CD4-positive, alpha-beta memory T cell (primary cell): ENCODE measurements at regions not wholly inside any gene's neighbourhood (a gene's known extent, or its start where the extent isn't known, plus 50 kb on each side); places are given as distances from the start of the nearest gene placed in this dataset.

Source experiments
- CTCF ChIA-PET: fragments of 350-600 bp; sonication (Branson Sonifier 250); formaldehyde crosslinking; loops from one replicate; lab custom pipeline; 2021; ENCODE audit warnings: inconsistent platforms; ENCODE audit not compliant: partially characterized antibody; lab: Charles Lee
- POLR2A ChIA-PET: fragments of 350-600 bp; sonication (Branson Sonifier 250); formaldehyde crosslinking; loops from one replicate; lab custom pipeline; 2021; ENCODE audit not compliant: partially characterized antibody; lab: Charles Lee
- DNase-seq, 5 donors: peaks; one replicate each; pipeline versions ENCODE4 v3.0.0 to v3.0.0-alpha.2; 2020 to 2022; ENCODE audit warnings: mixed read lengths in 1 of 5
- H3K27ac ChIP-seq: one replicate; pipeline ENCODE4 v1.7.0; 2013; ENCODE audit warnings: low read depth, low read length
- H3K27me3 ChIP-seq: 2 replicates; pipeline ENCODE4 v1.7.0; 2013; ENCODE audit warnings: mild to moderate bottlenecking, low read length, moderate library complexity; ENCODE audit not compliant: insufficient read depth
- H3K36me3 ChIP-seq: 2 replicates; pipeline ENCODE4 v1.7.0; 2013; ENCODE audit warnings: mild to moderate bottlenecking, low read length, moderate library complexity; ENCODE audit not compliant: insufficient read depth
- H3K4me1 ChIP-seq: 2 replicates; pipeline ENCODE4 v1.7.0; 2013; ENCODE audit warnings: mild to moderate bottlenecking, low read length, moderate library complexity; ENCODE audit not compliant: insufficient read depth
- H3K4me3 ChIP-seq, 2 donors: one replicate each; pipeline ENCODE4 v1.7.0; 2013; ENCODE audit warnings: low read length in 2 of 2, mild to moderate bottlenecking in 1 of 2
- H3K9me3 ChIP-seq, 2 donors: one replicate each; pipeline ENCODE4 v1.7.0; 2013; ENCODE audit warnings: low read length in 2 of 2, control low read depth in 1 of 2; ENCODE audit not compliant: control insufficient read depth in 1 of 2
- H3K27ac Mint-ChIP-seq, 7 donors: one replicate each; pipeline ENCODE4 v1.8.0; 2020 to 2021; ENCODE audit warnings: mixed read lengths in 7 of 7, mild to moderate bottlenecking in 6 of 7, inconsistent platforms in 3 of 7, moderate library complexity in 3 of 7
- H3K27me3 Mint-ChIP-seq, 2 donors: one replicate each; pipeline ENCODE4 v1.8.0; 2020 to 2021; ENCODE audit warnings: mixed read lengths in 2 of 2
- H3K36me3 Mint-ChIP-seq, 2 donors: one replicate each; pipeline ENCODE4 v1.8.0; 2020 to 2021; ENCODE audit warnings: mixed read lengths in 2 of 2, inconsistent platforms in 1 of 2, mild to moderate bottlenecking in 1 of 2
- H3K4me1 Mint-ChIP-seq, 4 donors: one replicate each; pipeline ENCODE4 v1.8.0; 2020 to 2021; ENCODE audit warnings: mixed read lengths in 4 of 4, mild to moderate bottlenecking in 1 of 4
- H3K4me3 Mint-ChIP-seq, 8 donors: one replicate each; pipeline ENCODE4 v1.8.0; 2020 to 2021; ENCODE audit warnings: mixed read lengths in 8 of 8, mild to moderate bottlenecking in 7 of 8, moderate library complexity in 6 of 8, inconsistent platforms in 3 of 8
- H3K9me3 Mint-ChIP-seq, 8 donors: one replicate each; pipeline ENCODE4 v1.8.0; 2020 to 2021; ENCODE audit warnings: mixed read lengths in 8 of 8, mild to moderate bottlenecking in 5 of 8, inconsistent platforms in 3 of 8, moderate library complexity in 1 of 8
- intact Hi-C: fragments of 100-400 bp; cut with micrococcal nuclease; formaldehyde crosslinking; loops from one replicate; pipeline ENCODE4 v1.15.1; 2023

GRCh38 chr5:82911910-82912309, 165.3 kb downstream of the TMEM167A start:
- CTCF ChIA-PET, result interaction anchor here (1.4 kb wide), 1 partner anchor 9 kb away, joined by 3 read pairs; no protein-coding TSS in a partner anchor
- Histone ChIP-seq H3K36me3 (no peaks in the 10 kb centered on the region), H3K4me3 (no peak overlapping the region), H3K4me1 (no peaks in the 10 kb centered on the region), H3K27ac (no peak overlapping the region), H3K9me3 (no peaks in the 10 kb centered on the region), H3K27me3 (no peaks in the 10 kb centered on the region)
- POLR2A ChIA-PET, result no interaction called here
- H3K9me3 Mint-ChIP-seq, result peaks cover 3 to 26% (median 19%) of the 10 kb centered on the region in 8 donors
- peaks cover 5 to 6% of the 10 kb centered on the region in 2 donors for H3K27me3 Mint-ChIP-seq
- intact Hi-C loops, result no loop called here
- DNase-seq, result no peak
- no peaks in the 10 kb centered on the region for H3K4me1 Mint-ChIP-seq
- H3K27ac Mint-ChIP-seq, result no peak overlapping the region
- H3K36me3 Mint-ChIP-seq, result peaks cover 2 to 4% of the 10 kb centered on the region in 2 donors
- H3K4me3 Mint-ChIP-seq, result no peak overlapping the region

DNA sequence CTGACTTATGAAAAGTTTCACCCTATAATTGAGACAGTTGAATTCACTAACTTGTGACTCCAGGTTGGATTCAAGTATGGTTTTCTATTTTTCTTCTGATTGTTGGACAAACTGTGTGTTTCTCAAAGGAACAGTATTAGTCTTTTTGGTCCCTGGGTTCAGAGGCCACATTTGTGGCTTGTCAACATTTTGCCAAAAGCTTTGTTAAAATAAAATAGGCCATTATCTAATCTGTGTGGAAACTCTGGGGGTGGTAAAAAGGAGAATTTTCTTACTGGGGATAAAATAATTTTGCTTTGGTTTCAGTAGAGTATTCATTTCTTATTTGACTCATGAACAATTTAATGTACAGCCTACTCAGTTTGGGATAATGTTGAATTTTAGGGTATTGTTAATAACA, 166.3 kb downstream of the TMEM167A start:
- peaks cover 3 to 16% (median 13%) of the 10 kb centered on the region in 8 donors for H3K9me3 Mint-ChIP-seq
- Histone ChIP-seq H3K27ac (no peak overlapping the region), H3K9me3 (no peaks in the 10 kb centered on the region), H3K4me3 (no peak overlapping the region), H3K4me1 (no peaks in the 10 kb centered on the region), H3K36me3 (no peaks in the 10 kb centered on the region), H3K27me3 (no peaks in the 10 kb centered on the region)
- H3K4me3 Mint-ChIP-seq, result no peak overlapping the region
- H3K36me3 Mint-ChIP-seq, result peaks cover 2 to 4% of the 10 kb centered on the region in 2 donors
- no peak overlapping the region for H3K27ac Mint-ChIP-seq
- POLR2A ChIA-PET, result no interaction called here
- DNase-seq, result no peak
- H3K4me1 Mint-ChIP-seq, result no peaks in the 10 kb centered on the region
- intact Hi-C loops, result no loop called here
- CTCF ChIA-PET, result no interaction called here
- H3K27me3 Mint-ChIP-seq, result peaks cover 6% of the 10 kb centered on the region in 2 donors

- Histone ChIP-seq H3K9me3 (no peaks in the 10 kb centered on the region), H3K27me3 (no peaks in the 10 kb centered on the region), H3K4me1 (no peaks in the 10 kb centered on the region), H3K27ac (no peak overlapping the region), H3K4me3 (no peak overlapping the region), H3K36me3 (no peaks in the 10 kb centered on the region)
- no peak overlapping the region for H3K4me3 Mint-ChIP-seq
- H3K9me3 Mint-ChIP-seq, result peaks cover 3 to 12% (median 9%) of the 10 kb centered on the region in 8 donors
- CTCF ChIA-PET, result no interaction called here
- H3K27ac Mint-ChIP-seq, result peak overlapping the region in 1 of 7 donors; percentile 8
- H3K4me1 Mint-ChIP-seq, result no peaks in the 10 kb centered on the region
- peaks cover under 1 to 3% of the 10 kb centered on the region in 2 donors for H3K36me3 Mint-ChIP-seq
- DNase-seq, result no peak
- POLR2A ChIA-PET, result no interaction called here
- H3K27me3 Mint-ChIP-seq, result peaks cover 6% of the 10 kb centered on the region in 2 donors
- intact Hi-C loops, result no loop called here
Measured at GRCh38 chr5:82910491-82910890, 166.7 kb downstream of the TMEM167A start.

GRCh38 chr5:82909771-82910170, 167.4 kb downstream of the TMEM167A start:
- H3K27ac ChIP-seq, result no peak overlapping the region
- ChIA-PET CTCF (no interaction called here), POLR2A (no interaction called here)
- intact Hi-C loops, result no loop called here
- no peaks in the 10 kb centered on the region for H3K36me3 Mint-ChIP-seq
- no peaks in the 10 kb centered on the region for H3K36me3 ChIP-seq
- H3K27me3 ChIP-seq, result no peaks in the 10 kb centered on the region
- no peak overlapping the region for H3K4me3 ChIP-seq
- no peak for DNase-seq
- H3K9me3 ChIP-seq, result no peaks in the 10 kb centered on the region
- H3K4me1 Mint-ChIP-seq, result no peaks in the 10 kb centered on the region
- no peak overlapping the region for H3K27ac Mint-ChIP-seq
- H3K4me3 Mint-ChIP-seq, result no peak overlapping the region
- H3K4me1 ChIP-seq, result no peaks in the 10 kb centered on the region
- peaks cover 6% of the 10 kb centered on the region in 2 donors for H3K27me3 Mint-ChIP-seq
- peaks cover 0 to 6% (median 4%) of the 10 kb centered on the region in 8 donors for H3K9me3 Mint-ChIP-seq

DNA sequence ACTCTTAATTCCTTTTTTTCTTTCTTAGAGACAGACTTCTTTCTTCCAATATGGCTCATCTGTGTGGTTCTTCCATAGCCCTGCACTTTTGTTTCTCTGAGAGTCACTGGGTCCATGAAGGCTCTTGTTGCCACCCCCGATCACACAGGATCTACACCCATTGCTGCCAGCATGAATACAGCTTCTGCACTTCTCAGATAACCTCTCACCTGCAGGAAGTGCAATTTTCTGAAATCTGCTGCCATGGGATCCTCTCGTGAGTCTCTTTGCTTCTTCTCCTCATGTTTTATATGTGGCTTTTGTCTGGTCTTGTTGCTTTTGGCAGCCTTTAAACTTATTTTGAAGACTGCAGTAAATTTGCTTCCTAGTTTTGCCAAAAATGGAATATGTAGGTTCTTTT, 171.2 kb downstream of the TMEM167A start:
- Mint-ChIP-seq H3K9me3 (peaks cover 0 to 20% (median 11%) of the 10 kb centered on the region in 8 donors), H3K4me3 (no peak overlapping the region), H3K27ac (no peak overlapping the region), H3K36me3 (no peaks in the 10 kb centered on the region), H3K27me3 (peaks cover 2 to 6% of the 10 kb centered on the region in 2 donors), H3K4me1 (no peaks in the 10 kb centered on the region)
- POLR2A ChIA-PET, result no interaction called here
- DNase-seq, result no peak
- CTCF ChIA-PET, result no interaction called here
- H3K36me3 ChIP-seq, result no peaks in the 10 kb centered on the region
- H3K27ac ChIP-seq, result no peak overlapping the region
- no peak overlapping the region for H3K4me3 ChIP-seq
- intact Hi-C loops, result no loop called here
- H3K4me1 ChIP-seq, result no peaks in the 10 kb centered on the region
- no peaks in the 10 kb centered on the region for H3K27me3 ChIP-seq
- no peaks in the 10 kb centered on the region for H3K9me3 ChIP-seq

- Histone ChIP-seq H3K4me1 (no peaks in the 10 kb centered on the region), H3K27ac (no peak overlapping the region), H3K9me3 (no peaks in the 10 kb centered on the region), H3K4me3 (no peak overlapping the region), H3K36me3 (no peaks in the 10 kb centered on the region), H3K27me3 (no peaks in the 10 kb centered on the region)
- intact Hi-C loops, result no loop called here
- POLR2A ChIA-PET, result no interaction called here
- Mint-ChIP-seq H3K4me3 (no peak overlapping the region), H3K27me3 (peaks cover 0 to 1% of the 10 kb centered on the region in 2 donors), H3K27ac (no peak overlapping the region), H3K9me3 (peaks cover 0 to 28% (median 14%) of the 10 kb centered on the region in 8 donors), H3K4me1 (no peaks in the 10 kb centered on the region), H3K36me3 (no peaks in the 10 kb centered on the region)
- DNase-seq, result no peak
- CTCF ChIA-PET, result no interaction called here
Measured at GRCh38 chr5:82901281-82901888, 175.8 kb downstream of the TMEM167A start.

DNA sequence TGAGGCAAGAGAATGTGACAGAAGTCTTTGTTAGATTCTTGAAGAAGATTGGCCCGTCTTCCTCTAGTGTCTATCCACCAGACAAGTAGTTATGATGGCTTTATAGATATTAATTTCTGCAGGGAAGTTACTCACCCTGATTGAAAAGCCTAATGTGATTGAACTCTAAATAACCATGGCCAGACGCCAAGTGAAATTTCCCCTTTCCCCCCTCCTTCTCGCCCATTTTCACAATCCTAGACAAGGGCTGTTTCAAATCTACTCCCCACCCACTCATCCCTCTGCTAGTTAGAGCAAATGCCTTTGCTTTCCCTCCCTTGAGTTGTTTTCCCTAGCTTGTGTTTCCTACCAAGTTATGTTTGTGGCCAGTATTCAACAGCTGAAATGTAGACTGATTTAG, 182.5 kb downstream of the TMEM167A start:
- Mint-ChIP-seq H3K4me1 (no peaks in the 10 kb centered on the region), H3K36me3 (no peaks in the 10 kb centered on the region), H3K9me3 (peaks cover 0 to 6% (median under 1%) of the 10 kb centered on the region in 8 donors), H3K27ac (no peak overlapping the region), H3K27me3 (peaks cover 1 to 3% of the 10 kb centered on the region in 2 donors), H3K4me3 (no peak overlapping the region)
- ChIA-PET POLR2A (no interaction called here), CTCF (no interaction called here)
- Histone ChIP-seq H3K9me3 (no peaks in the 10 kb centered on the region), H3K27ac (no peak overlapping the region), H3K27me3 (no peaks in the 10 kb centered on the region), H3K4me3 (no peak overlapping the region), H3K4me1 (no peaks in the 10 kb centered on the region), H3K36me3 (no peaks in the 10 kb centered on the region)
- intact Hi-C loops, result no loop called here
- no peak for DNase-seq
